ENCODE measurements at regions not wholly inside any gene's neighbourhood (a gene's known extent, or its start where the extent isn't known, plus 50 kb on each side); places are given as distances from the start of the nearest gene placed in this dataset.
"Not testable (repeated sequence)": the region's sequence is repeated elsewhere in the genome, so short reads cannot be mapped to it uniquely, and the experiment has no call there.

DNA sequence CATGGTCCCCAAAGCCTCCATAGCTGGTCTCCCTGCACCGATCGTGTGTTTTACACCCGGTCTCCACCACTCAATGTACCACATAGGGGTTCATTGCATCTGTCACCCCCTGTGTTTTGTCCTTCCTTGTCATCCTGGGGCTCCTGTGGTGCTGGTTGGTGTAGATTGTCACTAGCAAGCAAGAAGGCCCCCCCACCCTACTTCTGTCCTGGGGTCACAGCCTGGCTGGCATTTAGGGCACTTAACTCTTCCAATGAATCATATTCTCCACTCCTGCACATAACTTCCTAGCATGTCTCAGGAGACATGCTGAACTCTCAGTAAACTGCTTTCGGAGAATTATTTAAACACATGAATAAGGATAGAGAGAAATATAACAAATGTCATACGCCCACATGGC lies 161.4 kb downstream of the BCL2L11 start:
- not testable (repeated sequence) for DNase-seq (ENCODE audit: low read depth in 4 of 4, low spot score in 2 of 4)

- DNase-seq (ENCODE audit: low read depth in 4 of 4, low spot score in 2 of 4), result not testable (repeated sequence)
These were observed 167.2 kb downstream of the BCL2L11 start for GRCh38 chr2:111287646-111288568.

DNA sequence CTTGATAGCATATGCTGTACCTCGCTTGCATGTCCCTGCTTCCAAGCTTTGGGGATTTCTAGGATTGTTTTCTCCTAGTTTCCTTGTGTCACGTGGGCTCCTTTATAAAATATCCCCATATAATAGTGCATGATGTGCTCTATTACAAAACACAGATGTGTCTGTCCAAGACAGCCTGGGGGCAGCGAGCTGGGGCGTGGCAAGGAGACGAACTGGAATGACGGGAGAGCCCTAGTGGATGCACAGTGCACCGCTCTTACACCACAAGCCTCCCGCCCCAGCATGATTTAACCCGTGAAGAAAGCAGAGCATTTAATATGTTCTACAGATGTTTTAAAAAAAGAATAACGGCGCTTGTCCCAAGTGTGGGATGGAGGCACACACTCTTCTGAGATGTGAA lies 169.7 kb downstream of the BCL2L11 start:
- not testable (repeated sequence) for DNase-seq (ENCODE audit: low read depth in 4 of 4, low spot score in 2 of 4)

GRCh38 chr2:111291566-111291965 lies 170.9 kb downstream of the BCL2L11 start:
- not testable (repeated sequence) for DNase-seq (ENCODE audit: low read depth in 4 of 4, low spot score in 2 of 4)

DNA sequence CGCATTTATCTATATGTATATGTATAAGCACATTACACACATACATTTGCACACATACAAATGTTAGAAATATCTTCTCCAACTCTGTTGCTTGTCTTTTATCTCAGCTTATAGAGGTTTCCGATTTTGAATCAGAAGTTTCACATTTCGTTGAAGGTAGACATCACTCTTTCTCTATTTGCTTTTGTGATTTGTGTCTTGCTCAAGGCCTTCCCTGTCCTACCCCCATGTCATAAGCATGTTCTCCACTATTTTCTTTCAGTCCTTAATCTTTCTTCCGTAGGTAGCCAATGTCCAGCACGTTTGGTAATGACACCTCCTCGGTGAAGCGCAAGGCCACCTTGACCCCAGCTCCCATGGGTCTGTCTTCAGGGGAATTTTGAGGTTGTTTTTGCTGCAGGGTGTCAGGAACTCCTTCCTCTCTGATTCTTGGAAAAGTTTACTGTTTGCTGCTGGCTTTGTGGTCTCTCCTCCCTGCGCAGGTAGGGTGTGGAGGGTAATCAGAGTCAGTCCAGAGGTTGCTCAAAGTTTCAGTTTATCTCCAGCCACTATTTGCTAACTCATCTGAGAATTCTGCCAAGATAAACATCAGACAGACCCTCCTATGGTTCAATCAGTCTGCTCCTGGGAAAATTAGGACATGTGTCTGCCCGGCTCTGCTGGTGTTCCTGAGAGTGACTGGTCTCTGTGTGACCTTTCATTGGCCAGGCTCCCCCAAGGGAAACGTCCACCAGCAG lies 171.7 kb downstream of the BCL2L11 start:
- not testable (repeated sequence) for DNase-seq (ENCODE audit: low read depth in 4 of 4, low spot score in 2 of 4)

DNA sequence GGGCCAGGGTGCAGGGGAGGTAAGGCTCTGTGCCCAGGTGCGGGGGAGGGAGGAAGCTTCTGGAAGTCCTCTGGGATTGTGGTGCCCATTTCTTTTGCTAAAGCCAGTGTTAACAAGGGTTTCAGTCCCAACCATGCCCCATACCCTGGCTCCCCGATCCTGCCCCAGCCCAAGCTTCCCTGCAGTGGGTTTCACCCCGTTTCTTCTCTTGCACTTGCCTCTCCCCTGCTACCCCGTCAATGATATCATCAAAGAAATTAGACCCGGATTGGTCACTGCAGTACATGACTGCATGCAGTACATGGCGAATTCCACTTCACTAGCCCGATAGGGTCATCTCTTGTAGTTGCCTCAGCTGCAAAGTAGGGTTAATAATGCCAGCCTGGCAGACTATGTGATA lies 174.0 kb downstream of the BCL2L11 start:
- not testable (repeated sequence) for DNase-seq (ENCODE audit: low read depth in 4 of 4, low spot score in 2 of 4)

DNA sequence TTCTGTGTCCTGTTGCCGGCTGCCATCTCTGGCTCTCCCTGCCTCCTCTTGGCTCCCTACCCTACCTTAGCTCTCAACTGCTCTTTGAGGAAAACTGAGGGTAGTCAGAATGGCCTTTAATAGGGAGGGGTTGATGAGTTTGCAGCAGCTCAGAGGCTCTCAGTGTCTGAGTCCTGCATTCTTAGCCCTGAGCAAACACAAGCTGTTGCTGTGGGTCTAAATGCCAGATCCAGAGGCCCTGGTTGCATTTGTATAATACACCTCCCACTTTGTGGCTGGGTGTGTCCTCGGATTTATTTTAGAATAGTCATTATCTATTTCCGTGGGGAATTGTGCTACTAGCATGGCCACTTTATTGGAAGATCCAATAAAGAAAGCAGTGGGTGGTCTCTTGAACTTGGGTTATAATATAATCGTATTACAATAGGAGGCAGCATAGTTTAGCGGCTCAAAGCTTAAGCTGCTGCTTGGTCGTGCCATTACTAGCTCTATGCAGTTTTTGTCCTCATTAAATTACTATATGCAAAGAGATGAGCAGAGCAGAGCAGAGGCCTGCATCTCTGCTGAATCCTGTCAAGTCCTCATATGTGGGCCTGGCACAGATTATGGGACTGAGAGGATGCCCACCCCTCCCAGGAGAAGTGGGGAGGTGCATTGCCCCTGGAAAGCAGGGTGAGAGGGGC lies 175.5 kb downstream of the BCL2L11 start:
- not testable (repeated sequence) for DNase-seq (ENCODE audit: low read depth in 4 of 4, low spot score in 2 of 4)

- DNase-seq (ENCODE audit: low read depth in 4 of 4, low spot score in 2 of 4), result not testable (repeated sequence)
These were observed 176.4 kb downstream of the BCL2L11 start for GRCh38 chr2:111297128-111297527.

DNA sequence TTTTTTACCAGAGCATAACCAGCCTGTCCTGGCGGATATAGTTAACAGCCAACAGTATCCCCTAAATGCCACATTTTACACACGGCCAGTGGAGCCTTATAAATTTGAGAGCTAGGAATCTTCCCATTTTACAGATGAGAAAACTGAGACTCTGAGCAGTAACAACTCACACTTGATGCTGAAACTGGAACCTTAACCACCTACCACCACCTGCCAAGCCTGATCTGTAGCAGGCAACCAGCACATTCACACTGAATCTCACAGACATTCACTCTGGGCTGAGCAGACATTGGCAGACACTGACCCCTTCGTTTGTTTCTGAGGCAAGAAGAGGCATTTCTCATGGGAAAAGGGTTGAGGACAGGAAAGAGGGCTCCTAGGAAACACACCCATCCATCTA lies 178.2 kb downstream of the BCL2L11 start:
- DNase-seq (ENCODE audit: low read depth in 4 of 4, low spot score in 2 of 4), result not testable (repeated sequence)

GRCh38 chr2:111299635-111300034 lies 178.9 kb downstream of the BCL2L11 start:
- not testable (repeated sequence) for DNase-seq (ENCODE audit: low read depth in 4 of 4, low spot score in 2 of 4)

DNA sequence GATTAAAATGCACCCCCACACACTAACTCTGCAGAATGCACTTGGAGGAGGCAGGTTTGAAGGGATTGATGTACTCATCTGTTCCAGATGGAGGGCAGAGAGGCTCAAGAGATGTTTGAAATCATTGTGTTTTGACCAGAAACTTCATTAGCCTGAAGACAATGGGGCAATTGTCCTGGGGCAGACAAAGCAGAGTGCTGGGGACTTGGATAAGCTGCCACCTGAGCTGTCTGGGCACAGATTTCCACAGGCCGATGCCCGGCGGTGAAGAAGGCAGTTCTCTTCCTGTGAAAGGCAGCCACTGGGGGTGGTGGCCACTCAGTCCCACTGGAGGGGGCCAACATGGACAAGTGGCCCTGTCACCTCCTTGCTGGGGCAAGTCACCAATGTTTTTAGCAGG lies 181.0 kb downstream of the BCL2L11 start:
- DNase-seq (ENCODE audit: low read depth in 4 of 4, low spot score in 2 of 4), result not testable (repeated sequence)

DNA sequence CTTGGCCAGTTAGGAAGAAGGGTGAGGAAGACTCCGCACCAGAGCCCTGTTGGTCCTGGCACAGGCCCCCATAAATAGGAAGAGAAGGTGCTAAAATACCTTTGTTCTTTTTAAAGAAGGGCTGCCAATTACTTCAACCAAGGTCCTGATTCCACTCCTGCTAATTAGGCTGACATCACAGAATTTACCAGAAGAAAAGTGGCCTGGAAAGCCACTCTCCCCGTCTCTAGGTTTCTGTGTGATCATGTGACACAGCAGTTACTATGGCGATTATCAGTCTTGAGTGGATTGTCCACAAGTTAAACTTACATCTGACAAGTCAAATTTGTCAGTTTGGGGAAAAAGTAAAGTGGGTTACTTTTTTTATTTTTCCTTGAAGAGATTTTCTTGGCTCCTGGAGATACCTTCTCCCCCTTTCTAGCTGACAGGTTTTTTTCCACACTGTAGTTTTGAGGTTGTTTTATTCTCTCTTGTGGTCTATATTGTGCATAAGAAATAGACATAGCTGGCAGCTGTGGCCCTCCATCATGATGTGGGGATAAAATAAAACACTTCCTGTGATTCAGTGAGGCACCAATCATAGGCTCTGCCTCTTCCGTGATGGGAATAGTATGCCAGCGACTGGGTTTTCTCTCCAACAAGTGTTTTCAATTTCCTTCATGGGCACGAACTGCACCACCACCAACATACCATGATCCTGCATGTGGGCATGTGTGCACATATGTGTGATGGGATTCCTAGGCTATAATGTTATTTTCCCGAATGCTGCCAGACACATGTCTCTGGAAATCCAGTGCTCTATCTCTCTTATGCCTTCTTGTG lies 181.9 kb downstream of the BCL2L11 start:
- DNase-seq (ENCODE audit: low read depth in 4 of 4, low spot score in 2 of 4), result not testable (repeated sequence)

- not testable (repeated sequence) for DNase-seq (ENCODE audit: low read depth in 4 of 4, low spot score in 2 of 4)
These were observed 186.6 kb downstream of the BCL2L11 start for GRCh38 chr2:111307302-111307701.

GRCh38 chr2:111309231-111310075 lies 188.7 kb downstream of the BCL2L11 start:
- DNase-seq (ENCODE audit: low read depth in 4 of 4, low spot score in 2 of 4), result not testable (repeated sequence)

- DNase-seq (ENCODE audit: low read depth in 4 of 4, low spot score in 2 of 4), result not testable (repeated sequence)
These were observed 189.7 kb downstream of the BCL2L11 start for GRCh38 chr2:111310395-111310794.

- DNase-seq (ENCODE audit: low read depth in 4 of 4, low spot score in 2 of 4), result not testable (repeated sequence)
These were observed 190.9 kb downstream of the BCL2L11 start for GRCh38 chr2:111311568-111311967.

DNA sequence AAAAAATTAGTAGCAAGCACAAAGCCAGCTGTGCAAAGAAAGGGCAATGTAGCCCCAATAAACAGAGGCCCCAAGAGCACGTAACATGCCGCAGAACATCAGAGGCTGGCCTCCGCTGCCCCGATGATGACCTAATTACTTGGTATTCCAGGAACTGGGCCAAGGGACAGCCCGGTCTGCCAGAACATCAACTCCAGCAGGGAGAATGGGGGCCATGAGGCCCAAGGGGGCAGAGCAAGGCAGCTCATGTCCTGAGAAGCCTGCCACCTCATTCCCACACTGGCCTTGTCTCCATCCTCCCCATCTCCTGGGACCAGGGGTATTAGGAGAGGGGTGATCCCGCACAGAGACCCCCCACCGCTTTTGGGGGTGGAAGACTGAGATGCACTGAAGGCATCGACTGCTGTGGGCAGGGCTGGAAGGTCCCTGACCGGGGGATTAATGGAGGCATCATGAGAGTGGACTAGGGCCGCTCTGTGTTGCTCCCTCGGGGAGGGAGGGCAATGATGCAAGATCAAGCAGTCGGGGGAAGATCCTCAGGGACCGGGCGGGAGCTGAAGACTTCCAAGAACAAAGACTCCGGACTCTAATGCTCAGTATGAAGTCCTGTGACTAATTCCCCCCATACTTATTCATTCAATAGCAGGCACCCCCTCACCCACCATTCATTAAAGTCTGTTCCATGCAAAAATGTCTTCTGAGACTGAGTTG lies 192.3 kb downstream of the BCL2L11 start:
- DNase-seq (ENCODE audit: low read depth in 4 of 4, low spot score in 2 of 4), result not testable (repeated sequence)

- not testable (repeated sequence) for DNase-seq (ENCODE audit: low read depth in 4 of 4, low spot score in 2 of 4)
These were observed 193.0 kb downstream of the BCL2L11 start for GRCh38 chr2:111313711-111314110.
